ENCODE measurements at regions not wholly inside any gene's neighbourhood (a gene's known extent, or its start where the extent isn't known, plus 50 kb on each side); places are given as distances from the start of the nearest gene placed in this dataset.

GRCh38 chr5:61621202-61621650 lies 289.2 kb downstream of the ZSWIM6 start:
- no peak for TF ChIP-seq CTCF (IDR thresholded peaks at IDR 0.05; ENCODE audit: low read depth, low read length, missing input control)
- no peak for TF ChIP-seq RAD21 (IDR thresholded peaks at IDR 0.05)
- TF ChIP-seq TAF1 (conservative IDR thresholded peaks at IDR 0.05): no peak
- no peak for TF ChIP-seq MAX (IDR thresholded peaks at IDR 0.05)
- TF ChIP-seq JUND (IDR thresholded peaks at IDR 0.05): no peak
- TF ChIP-seq YY1 (IDR thresholded peaks at IDR 0.05): no peak
- no peak for TF ChIP-seq SP1 (IDR thresholded peaks at IDR 0.05)
- TF ChIP-seq ATF3 (IDR thresholded peaks at IDR 0.05): no peak
- no peak for TF ChIP-seq REST (IDR thresholded peaks at IDR 0.05)
- TF ChIP-seq HNF4A (conservative IDR thresholded peaks at IDR 0.05): no peak
- TF ChIP-seq RXRA (IDR thresholded peaks at IDR 0.05): no peak
